ENCODE measurements at regions not wholly inside any gene's neighbourhood (a gene's known extent, or its start where the extent isn't known, plus 50 kb on each side); places are given as distances from the start of the nearest gene placed in this dataset.
"Not testable (repeated sequence)": the region's sequence is repeated elsewhere in the genome, so short reads cannot be mapped to it uniquely, and the experiment has no call there.

GRCh38 chr11:82536706-82537105 is 197.0 kb downstream of the FAM181B start:
- no peak for DNase-seq (ENCODE audit: low read depth)

DNA sequence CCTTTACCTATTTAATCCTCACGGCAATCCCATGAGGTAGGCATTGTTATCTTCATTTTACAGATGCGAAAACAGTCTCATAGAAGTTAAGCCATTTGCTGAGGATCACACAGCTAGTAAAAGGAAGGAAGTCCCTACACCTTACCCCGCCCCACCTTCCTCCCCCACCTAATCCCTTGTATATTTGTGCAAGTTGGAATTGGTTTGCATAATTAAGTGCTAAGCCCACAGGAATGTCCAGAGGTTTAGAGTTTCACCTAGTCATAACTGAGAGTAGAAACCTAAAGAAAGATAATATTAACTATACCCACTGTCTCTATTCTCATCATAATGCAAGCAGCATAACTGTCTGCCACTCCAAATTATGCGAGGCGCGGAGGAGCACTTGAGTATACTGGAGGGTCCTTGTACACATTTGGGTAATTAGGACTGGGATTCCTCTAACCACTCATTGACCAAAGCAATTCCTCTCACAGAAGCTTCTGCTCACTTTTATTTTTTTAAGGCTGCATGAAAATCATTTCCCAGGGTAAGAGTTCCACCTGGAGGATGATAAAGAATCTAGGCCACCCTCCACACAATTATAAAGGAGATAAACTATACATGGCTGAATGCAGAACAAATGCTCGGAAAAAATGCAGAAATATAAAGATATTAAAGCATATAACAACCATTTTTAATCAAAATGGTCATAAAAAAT is 199.9 kb downstream of the FAM181B start:
- no peak for DNase-seq (ENCODE audit: low read depth)

GRCh38 chr11:82529936-82530335 is 203.7 kb downstream of the FAM181B start:
- DNase-seq (ENCODE audit: low read depth), result no peak

GRCh38 chr11:82527081-82527584 is 206.5 kb downstream of the FAM181B start:
- DNase-seq (ENCODE audit: low read depth), result no peak

DNA sequence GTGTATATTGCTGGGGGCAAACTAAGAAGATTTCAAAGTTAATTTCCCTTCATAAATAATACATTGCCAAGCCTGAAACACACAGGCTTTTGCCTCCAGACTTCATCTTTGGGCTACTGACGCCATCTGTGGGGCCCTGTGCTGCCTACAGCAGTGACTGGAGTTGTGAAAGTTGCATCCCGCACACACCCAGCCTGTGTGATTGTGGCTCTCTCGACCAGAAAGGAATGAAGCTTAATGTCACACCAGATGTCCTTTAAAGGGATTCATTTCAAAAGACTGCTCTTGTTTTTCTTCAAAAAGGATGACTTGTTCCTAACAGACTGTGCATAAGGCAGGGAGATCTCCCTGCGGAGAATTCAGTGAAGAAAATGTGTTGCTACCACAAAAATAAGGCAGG is 210.5 kb downstream of the FAM181B start:
- DNase-seq (ENCODE audit: low read depth), result no peak

DNA sequence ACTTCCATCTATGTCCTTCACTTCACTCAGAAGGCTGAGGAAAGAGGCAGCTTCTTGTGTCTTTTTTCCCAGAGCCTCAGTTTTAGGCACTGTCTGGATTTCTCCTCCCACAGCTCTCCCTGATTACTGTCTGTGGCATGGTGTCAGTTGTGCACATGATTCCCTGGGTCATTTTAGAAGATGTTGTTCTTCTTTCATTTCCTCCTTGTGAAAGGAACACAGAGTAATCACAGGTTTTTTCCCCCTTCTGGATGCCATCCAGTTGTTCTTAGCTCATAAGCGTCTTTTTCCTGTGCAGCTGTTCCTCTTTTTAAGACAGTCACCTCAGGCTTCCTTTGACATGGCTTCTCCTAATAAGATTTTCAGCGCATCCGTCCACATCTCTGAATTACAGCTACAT is 212.2 kb downstream of the FAM181B start:
- DNase-seq (ENCODE audit: low read depth), result no peak

- no peak for DNase-seq (ENCODE audit: low read depth)
Observed at GRCh38 chr11:82507288-82507687, 226.4 kb downstream of the FAM181B start.

- no peak for DNase-seq (ENCODE audit: low read depth)
Observed at GRCh38 chr11:82505379-82505778, 228.3 kb downstream of the FAM181B start.

DNA sequence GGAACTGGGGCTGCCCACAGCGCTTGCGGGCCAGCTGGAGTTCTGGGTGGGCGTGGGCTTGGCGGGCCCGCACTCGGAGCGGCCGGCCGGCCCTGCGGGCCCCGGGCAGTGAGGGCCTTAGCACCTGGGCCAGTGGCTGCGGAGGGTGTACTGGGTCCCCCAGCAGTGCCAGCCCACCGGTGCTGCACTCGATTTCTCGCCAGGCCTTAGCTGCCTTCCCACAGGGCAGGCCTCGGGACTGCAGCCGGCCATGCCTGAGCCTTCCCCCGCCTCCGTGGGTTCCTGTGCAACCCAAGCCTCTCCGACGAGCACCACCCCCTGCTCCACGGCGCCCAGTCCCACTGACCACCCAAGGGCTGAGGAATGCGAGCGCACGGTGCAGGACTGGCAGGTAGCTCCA is 232.5 kb downstream of the FAM181B start:
- not testable (repeated sequence) for DNase-seq (ENCODE audit: low read depth)

- no peak for DNase-seq (ENCODE audit: low read depth)
Observed at GRCh38 chr11:82494988-82495432, 238.7 kb downstream of the FAM181B start.

GRCh38 chr11:82474876-82475275 is 258.8 kb downstream of the FAM181B start:
- DNase-seq (ENCODE audit: low read depth), result no peak

DNA sequence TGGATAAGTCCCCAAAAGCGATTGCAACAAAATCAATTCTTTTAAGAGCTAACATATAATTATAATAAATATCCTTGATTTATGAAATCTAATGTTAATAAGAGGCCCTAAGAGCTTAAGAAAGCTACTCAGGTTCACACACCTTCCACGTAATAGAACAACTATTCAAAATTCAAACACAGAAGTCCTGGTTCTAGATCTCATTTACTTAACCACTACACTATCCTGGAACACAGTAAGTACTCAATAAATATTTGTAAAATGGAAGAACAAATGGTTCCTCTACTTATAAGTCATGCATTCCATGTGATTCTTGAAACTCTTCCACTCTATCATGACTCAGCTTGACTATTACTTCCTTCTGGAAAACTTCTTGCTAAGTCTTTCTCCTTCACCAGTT is 268.2 kb downstream of the FAM181B start:
- no peak for DNase-seq (ENCODE audit: low read depth)

GRCh38 chr11:82462608-82463242 is 270.9 kb downstream of the FAM181B start:
- no peak for DNase-seq (ENCODE audit: low read depth)

DNA sequence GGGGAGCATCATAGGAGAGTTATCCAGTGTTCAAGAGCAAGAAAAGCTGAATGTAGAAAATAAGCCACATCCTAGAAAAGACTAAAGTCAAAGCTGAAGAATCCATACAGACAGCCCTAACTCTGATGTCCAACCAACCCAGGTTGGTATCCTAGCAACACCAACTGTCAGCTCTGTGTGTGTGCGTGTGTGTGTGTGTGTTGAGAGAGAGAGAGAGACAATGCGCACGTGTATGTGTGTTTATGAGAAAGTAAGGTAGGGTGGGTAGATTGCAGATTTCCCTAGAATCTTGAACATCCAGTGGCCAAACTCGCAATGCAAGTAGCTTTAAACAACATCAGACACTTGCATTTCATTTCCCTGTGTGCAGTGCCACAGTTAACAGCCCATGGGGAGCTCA is 274.9 kb downstream of the FAM181B start:
- no peak for DNase-seq (ENCODE audit: low read depth)

DNA sequence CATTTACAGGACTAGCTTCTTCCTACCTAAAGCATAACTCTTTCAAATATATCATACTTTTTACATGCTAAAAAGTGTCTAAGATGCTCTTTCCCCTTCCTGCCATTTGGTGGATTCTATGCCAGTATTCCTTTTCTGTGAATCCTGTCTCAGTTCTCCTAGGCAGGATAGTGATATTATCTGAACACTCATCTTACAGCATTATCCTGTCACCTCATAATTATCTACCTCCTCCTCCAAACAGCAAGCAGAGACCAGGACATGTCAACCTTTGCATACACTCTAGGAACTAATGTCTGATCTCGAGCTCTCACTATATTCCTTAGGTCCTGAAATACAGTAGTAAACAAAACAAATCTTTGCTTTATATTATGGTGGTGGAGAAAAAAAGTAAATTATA is 275.5 kb downstream of the FAM181B start:
- no peak for DNase-seq (ENCODE audit: low read depth)

DNA sequence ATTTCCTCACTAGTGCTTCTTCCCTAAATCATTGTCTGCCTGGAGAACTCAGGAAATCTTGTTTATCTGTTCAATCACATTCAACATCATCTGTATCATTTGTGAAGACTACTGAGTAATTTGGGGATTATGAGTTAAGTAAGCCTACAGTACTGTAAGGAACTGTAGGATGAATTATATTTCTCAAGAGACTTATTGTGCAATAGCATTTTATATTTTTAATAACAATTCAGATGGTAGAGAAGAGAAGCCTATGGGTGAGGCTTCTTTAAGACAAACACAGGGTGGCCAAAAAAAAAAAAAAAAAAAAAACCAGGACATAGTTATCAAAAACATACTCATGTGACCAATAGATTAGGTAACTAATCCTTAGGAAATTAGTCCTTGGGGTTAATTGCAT is 282.7 kb downstream of the FAM181B start:
- DNase-seq (ENCODE audit: low read depth), result no peak

DNA sequence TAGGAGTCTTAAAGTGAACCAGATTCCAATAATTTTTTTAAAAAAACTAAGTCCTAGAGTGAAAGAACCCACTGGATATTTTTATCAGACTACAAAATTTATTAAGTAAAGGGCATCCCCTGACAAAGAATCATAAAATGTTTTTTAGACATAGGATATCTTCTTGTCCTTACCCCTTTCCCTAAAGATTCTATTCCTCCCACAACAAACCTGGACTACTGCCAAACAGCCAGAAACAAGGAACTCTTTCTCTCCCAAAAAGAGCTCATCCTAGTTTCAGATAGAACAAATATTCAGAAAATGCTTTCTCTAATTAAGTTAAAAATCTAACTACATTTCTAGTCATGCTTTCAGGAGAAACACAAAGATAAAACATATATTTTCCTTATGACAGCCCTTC is 327.1 kb downstream of the FAM181B start:
- no peak for DNase-seq (ENCODE audit: low read depth)

DNA sequence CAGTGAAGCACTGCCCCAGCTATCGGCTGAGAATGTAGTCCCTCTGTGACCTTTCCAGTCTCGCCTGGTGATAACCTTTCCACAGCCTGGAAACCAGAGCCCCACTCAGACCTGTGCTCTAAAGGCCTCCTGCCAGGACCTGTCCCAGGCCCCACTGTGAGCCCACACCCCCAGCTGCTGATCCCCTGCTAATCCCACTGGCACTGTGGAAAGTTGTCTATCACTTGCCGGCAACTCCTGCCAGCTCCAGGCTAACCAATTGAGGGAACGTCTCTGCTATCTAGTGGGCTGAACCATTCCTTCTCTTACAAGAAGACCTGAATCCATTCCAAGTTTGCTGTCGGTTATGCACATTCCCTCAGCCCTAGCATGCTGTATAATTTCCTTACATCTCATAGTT is 328.2 kb downstream of the FAM181B start:
- DNase-seq (ENCODE audit: low read depth), result no peak

GRCh38 chr11:82404981-82405380 is 328.7 kb downstream of the FAM181B start:
- DNase-seq (ENCODE audit: low read depth), result no peak

DNA sequence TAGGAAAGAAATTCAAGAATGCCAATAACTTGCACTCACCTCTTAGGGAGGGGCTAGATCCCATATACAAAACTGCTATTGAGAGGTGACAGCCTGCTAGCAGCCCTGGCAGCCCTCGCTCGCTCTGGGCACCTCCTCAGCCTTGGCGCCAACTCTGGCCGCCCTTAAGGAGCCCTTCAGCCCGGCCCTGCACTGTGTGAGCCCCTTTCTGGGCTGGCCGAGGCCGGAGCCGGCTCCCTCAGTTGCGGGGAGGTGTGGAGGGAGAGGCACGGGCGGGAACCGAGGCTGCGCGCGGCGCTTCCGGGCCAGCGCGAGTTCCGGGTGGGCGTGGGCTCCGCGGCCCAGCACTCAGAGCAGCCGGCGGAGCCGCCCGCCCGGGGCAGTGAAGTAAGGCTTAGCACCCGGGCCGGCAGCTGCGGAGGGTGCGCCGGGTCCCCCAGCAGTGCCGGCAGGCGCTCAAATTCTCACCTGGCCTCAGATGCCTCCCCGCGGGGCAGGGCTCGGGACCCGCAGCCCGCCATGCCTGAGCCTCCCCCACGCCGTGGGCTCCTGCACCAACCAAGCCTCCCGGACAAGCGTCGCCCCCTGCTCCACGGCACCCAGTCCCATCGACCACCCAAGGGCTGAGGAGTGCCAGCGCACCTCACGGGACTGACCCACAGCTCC is 329.9 kb downstream of the FAM181B start:
- no peak for DNase-seq (ENCODE audit: low read depth)

- DNase-seq (ENCODE audit: low read depth), result no peak
Observed at GRCh38 chr11:82398300-82398815, 335.3 kb downstream of the FAM181B start.

DNA sequence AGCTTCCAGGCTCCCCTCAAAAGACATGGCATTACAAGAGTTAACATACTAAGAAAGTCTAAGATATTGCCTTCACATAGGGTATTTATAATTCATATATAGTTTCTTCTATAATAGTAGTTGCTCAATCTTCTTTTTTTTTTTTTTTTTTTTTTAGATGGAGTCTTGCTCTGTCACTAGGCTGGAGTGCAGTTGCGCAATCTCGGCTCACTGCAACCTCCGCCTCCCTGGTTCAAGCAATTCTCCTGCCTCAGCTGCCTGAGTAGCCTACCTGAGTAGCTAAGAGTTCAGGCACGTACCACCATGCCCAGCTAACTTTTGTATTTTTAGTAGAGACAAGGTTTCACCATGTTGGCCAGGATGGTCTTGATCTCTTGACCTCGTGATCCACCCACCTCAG is 337.0 kb downstream of the FAM181B start:
- not testable (repeated sequence) for DNase-seq (ENCODE audit: low read depth)

DNA sequence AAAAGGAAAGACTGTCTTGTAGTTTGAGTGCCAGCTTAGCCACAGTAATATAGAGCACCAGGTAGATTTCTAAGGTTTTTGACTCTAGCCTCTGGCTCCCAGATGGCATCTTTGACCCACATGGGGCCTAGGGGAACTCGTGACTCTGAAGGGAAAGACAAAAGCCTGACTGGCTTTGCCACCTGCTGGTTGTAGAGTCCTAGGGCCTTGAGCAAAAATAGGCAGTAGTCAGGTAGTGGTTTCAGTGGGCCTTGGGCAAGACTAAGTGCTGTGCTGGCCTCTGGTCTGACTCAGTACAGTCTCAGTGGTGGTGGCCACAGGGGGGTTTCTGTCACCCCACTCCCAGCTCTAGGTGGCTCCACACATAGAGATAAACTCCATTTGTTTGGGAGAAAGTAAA is 349.4 kb downstream of the FAM181B start:
- DNase-seq (ENCODE audit: low read depth), result no peak
